GM19240 (cell line): ENCODE measurements at regions not wholly inside any gene's neighbourhood (a gene's known extent, or its start where the extent isn't known, plus 50 kb on each side); places are given as distances from the start of the nearest gene placed in this dataset.
"Not testable (repeated sequence)": the region's sequence is repeated elsewhere in the genome, so short reads cannot be mapped to it uniquely, and the experiment has no call there.

Experiments
- DNase-seq: peaks from one replicate; pipeline ENCODE4 v3.0.0; 2011; ENCODE audit warnings: low spot score; ENCODE audit not compliant: insufficient read length

GRCh38 chr6:120514544-120514943 lies 819.7 kb downstream of the TBC1D32 start:
- no peak for DNase-seq

GRCh38 chr6:120511712-120512111 lies 822.6 kb downstream of the TBC1D32 start:
- no peak for DNase-seq

GRCh38 chr6:120498711-120499110 lies 835.6 kb downstream of the TBC1D32 start:
- DNase-seq = no peak

GRCh38 chr6:120496661-120497060 lies 837.6 kb downstream of the TBC1D32 start:
- DNase-seq = no peak

GRCh38 chr6:120493505-120493904 lies 840.8 kb downstream of the TBC1D32 start:
- no peak for DNase-seq

GRCh38 chr6:120489941-120490340 lies 844.3 kb downstream of the TBC1D32 start:
- no peak for DNase-seq

- DNase-seq = no peak
Measured at GRCh38 chr6:120484146-120484545, 850.1 kb downstream of the TBC1D32 start.

- no peak for DNase-seq
Measured at GRCh38 chr6:120478650-120479049, 855.6 kb downstream of the TBC1D32 start.

- DNase-seq = no peak
Measured at GRCh38 chr6:120473804-120474203, 860.5 kb downstream of the TBC1D32 start.

GRCh38 chr6:120468486-120468885 lies 865.8 kb downstream of the TBC1D32 start:
- DNase-seq = no peak

- no peak for DNase-seq
Measured at GRCh38 chr6:120451508-120451907, 882.8 kb downstream of the TBC1D32 start.

- DNase-seq = no peak
Measured at GRCh38 chr6:120447605-120448004, 886.7 kb downstream of the TBC1D32 start.

- not testable (repeated sequence) for DNase-seq
Measured at GRCh38 chr6:120432840-120433239, 901.4 kb downstream of the TBC1D32 start.

- DNase-seq = no peak
Measured at GRCh38 chr6:120431841-120432240, 902.4 kb downstream of the TBC1D32 start.

GRCh38 chr6:120411394-120411793 lies 922.9 kb downstream of the TBC1D32 start:
- no peak for DNase-seq

- DNase-seq = no peak
Measured at GRCh38 chr6:120410586-120410985, 923.7 kb downstream of the TBC1D32 start.

GRCh38 chr6:120407696-120408095 lies 926.6 kb downstream of the TBC1D32 start:
- no peak for DNase-seq

GRCh38 chr6:120405947-120406346 lies 928.3 kb downstream of the TBC1D32 start:
- DNase-seq = no peak

- DNase-seq = no peak
Measured at GRCh38 chr6:120395784-120396183, 938.5 kb downstream of the TBC1D32 start.

GRCh38 chr6:120395330-120395729 lies 939.0 kb downstream of the TBC1D32 start:
- no peak for DNase-seq

GRCh38 chr6:120392941-120393340 lies 941.3 kb downstream of the TBC1D32 start:
- no peak for DNase-seq

- DNase-seq = no peak
Measured at GRCh38 chr6:120384671-120385070, 949.6 kb downstream of the TBC1D32 start.

- no peak for DNase-seq
Measured at GRCh38 chr6:120383681-120384080, 950.6 kb downstream of the TBC1D32 start.

- no peak for DNase-seq
Measured at GRCh38 chr6:120378582-120379220, 955.6 kb downstream of the TBC1D32 start.
